Keratinocyte (primary cell): ENCODE measurements at regions not wholly inside any gene's neighbourhood (a gene's known extent, or its start where the extent isn't known, plus 50 kb on each side); places are given as distances from the start of the nearest gene placed in this dataset.
A peak's percentile ranks its signal among the peaks of the same experiment; 100 is the strongest.

Experiments used
- EZH2 ChIP-seq: IDR thresholded peaks from one replicate; pipeline ENCODE4 v1.6.1; 2012; ENCODE audit warnings: inconsistent platforms, mild to moderate bottlenecking, low read length, moderate library complexity
- TF ChIP-seq, protein P1 (sequence below), 3 experiments: IDR thresholded peaks in 1 of 3; conservative IDR thresholded peaks in 1 of 3; optimal IDR thresholded peaks in 1 of 3; 2 replicates in 2 of 3; 3 replicates in 1 of 3; pipeline versions ENCODE3 to v1.5.1; 2011; ENCODE audit warnings: low read length in 3 of 3, mild to moderate bottlenecking in 3 of 3, moderate library complexity in 2 of 3, control low read depth in 1 of 3, inconsistent platforms in 1 of 3; ENCODE audit not compliant: insufficient read depth in 2 of 3; ENCODE audit errors: extremely low read depth in 1 of 3

GRCh38 chr14:106556665-106557289 is 1030.4 kb downstream of the TMEM121 start:
- TF ChIP-seq, protein P1, sequence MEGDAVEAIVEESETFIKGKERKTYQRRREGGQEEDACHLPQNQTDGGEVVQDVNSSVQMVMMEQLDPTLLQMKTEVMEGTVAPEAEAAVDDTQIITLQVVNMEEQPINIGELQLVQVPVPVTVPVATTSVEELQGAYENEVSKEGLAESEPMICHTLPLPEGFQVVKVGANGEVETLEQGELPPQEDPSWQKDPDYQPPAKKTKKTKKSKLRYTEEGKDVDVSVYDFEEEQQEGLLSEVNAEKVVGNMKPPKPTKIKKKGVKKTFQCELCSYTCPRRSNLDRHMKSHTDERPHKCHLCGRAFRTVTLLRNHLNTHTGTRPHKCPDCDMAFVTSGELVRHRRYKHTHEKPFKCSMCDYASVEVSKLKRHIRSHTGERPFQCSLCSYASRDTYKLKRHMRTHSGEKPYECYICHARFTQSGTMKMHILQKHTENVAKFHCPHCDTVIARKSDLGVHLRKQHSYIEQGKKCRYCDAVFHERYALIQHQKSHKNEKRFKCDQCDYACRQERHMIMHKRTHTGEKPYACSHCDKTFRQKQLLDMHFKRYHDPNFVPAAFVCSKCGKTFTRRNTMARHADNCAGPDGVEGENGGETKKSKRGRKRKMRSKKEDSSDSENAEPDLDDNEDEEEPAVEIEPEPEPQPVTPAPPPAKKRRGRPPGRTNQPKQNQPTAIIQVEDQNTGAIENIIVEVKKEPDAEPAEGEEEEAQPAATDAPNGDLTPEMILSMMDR (optimal IDR thresholded peaks at IDR 0.05 in 1 of 3, IDR thresholded peaks at IDR 0.05 in 1 of 3, conservative IDR thresholded peaks at IDR 0.05 in 1 of 3; ENCODE audit: extremely low read depth in 1 of 3, insufficient read depth in 2 of 3, low read length in 3 of 3), result peak in 2 of 3 experiments; percentile 10 to 47
- TF ChIP-seq EZH2, result no peak
